ENCODE measurements at regions not wholly inside any gene's neighbourhood (a gene's known extent, or its start where the extent isn't known, plus 50 kb on each side); places are given as distances from the start of the nearest gene placed in this dataset.
A peak's percentile ranks its signal among the peaks of the same experiment; 100 is the strongest.

DNA sequence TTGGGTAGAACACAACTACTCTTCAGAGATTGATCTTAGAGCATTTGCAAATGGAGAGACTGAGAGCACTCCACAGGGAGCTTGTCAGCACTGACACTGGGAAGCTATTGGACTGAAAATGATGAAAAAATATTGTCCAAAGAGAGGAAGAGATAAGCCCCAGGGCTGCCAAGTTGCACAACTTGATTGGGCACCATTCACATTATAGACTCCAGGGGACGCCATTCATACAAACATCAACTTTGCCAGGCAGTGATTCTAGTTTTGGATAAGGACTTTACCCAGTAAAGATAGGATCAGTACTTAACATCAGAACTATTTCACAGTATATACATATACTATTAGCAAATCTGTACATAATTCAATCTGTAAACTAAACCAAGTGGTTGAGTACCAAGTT, 79.6 kb upstream of the MYCN start:
- TF ChIP-seq POLR2A (IDR thresholded peaks at IDR 0.05), result no peak
- TF ChIP-seq, protein P1, sequence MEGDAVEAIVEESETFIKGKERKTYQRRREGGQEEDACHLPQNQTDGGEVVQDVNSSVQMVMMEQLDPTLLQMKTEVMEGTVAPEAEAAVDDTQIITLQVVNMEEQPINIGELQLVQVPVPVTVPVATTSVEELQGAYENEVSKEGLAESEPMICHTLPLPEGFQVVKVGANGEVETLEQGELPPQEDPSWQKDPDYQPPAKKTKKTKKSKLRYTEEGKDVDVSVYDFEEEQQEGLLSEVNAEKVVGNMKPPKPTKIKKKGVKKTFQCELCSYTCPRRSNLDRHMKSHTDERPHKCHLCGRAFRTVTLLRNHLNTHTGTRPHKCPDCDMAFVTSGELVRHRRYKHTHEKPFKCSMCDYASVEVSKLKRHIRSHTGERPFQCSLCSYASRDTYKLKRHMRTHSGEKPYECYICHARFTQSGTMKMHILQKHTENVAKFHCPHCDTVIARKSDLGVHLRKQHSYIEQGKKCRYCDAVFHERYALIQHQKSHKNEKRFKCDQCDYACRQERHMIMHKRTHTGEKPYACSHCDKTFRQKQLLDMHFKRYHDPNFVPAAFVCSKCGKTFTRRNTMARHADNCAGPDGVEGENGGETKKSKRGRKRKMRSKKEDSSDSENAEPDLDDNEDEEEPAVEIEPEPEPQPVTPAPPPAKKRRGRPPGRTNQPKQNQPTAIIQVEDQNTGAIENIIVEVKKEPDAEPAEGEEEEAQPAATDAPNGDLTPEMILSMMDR (IDR thresholded peaks at IDR 0.05), result peak; percentile 19 to 40 (median 29)

Measured in right lobe of liver (tissue), 4 donors.